ENCODE measurements at regions not wholly inside any gene's neighbourhood (a gene's known extent, or its start where the extent isn't known, plus 50 kb on each side); places are given as distances from the start of the nearest gene placed in this dataset.

DNA sequence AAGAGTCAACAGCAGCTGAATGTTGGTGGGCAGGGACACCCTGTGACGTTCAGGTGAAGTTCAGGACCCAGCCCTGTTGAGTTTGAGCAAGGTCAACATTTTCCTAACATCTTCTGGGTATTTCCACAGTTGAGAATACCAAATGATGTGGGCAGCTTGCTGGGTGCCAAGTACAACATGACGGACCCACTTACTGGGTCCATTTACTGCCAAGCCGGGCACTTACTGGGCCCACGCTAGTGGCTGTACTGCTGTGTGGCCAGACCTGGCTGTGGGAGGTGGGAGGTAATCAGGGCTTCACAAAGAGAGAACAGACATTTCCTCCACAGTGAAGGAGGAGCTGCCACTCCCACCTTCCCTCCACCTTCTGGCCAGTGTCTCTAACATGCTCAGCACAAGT lies 99.2 kb downstream of the PSMG1 start:
- TF ChIP-seq, protein P1, sequence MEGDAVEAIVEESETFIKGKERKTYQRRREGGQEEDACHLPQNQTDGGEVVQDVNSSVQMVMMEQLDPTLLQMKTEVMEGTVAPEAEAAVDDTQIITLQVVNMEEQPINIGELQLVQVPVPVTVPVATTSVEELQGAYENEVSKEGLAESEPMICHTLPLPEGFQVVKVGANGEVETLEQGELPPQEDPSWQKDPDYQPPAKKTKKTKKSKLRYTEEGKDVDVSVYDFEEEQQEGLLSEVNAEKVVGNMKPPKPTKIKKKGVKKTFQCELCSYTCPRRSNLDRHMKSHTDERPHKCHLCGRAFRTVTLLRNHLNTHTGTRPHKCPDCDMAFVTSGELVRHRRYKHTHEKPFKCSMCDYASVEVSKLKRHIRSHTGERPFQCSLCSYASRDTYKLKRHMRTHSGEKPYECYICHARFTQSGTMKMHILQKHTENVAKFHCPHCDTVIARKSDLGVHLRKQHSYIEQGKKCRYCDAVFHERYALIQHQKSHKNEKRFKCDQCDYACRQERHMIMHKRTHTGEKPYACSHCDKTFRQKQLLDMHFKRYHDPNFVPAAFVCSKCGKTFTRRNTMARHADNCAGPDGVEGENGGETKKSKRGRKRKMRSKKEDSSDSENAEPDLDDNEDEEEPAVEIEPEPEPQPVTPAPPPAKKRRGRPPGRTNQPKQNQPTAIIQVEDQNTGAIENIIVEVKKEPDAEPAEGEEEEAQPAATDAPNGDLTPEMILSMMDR (IDR thresholded peaks at IDR 0.05; ENCODE audit: control insufficient read depth, extremely low read depth, insufficient read depth): no peak
- no peak for DNase-seq (ENCODE audit: low read depth)
- no peak overlapping the region for H3K4me3 ChIP-seq (ENCODE audit: low read depth, low read length)

GRCh38 chr21:39083377-39084008 lies 99.8 kb downstream of the PSMG1 start:
- no peak overlapping the region for H3K4me3 ChIP-seq (ENCODE audit: low read depth, low read length)
- TF ChIP-seq, protein P1 (IDR thresholded peaks at IDR 0.05; ENCODE audit: control insufficient read depth, extremely low read depth, insufficient read depth): no peak
- no peak for DNase-seq (ENCODE audit: low read depth)

GRCh38 chr21:39082656-39083376 lies 100.4 kb downstream of the PSMG1 start:
- peak; percentile 40 for DNase-seq (ENCODE audit: low read depth)
- peak overlapping the region; percentile 40 for H3K4me3 ChIP-seq (ENCODE audit: low read depth, low read length)
- TF ChIP-seq, protein P1 (IDR thresholded peaks at IDR 0.05; ENCODE audit: control insufficient read depth, extremely low read depth, insufficient read depth): peak; percentile 26

DNA sequence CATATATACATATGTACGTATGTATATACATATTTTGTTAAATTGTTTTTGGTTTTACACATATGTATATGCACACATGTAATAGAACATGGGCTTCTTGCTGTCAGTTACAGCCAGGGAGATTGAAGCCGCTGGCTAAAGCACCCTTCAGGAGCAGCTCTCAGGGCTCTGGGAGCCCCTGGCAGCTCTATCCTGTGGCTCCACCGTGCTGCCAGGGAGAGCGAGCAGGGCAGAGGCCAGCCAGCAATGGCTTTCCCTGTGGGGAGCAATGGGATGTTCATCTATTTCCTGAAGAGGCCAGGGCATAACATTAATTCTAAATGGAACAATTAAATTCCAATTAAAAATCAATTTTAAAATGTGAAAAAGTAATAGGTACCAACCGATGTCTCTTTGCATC lies 102.9 kb downstream of the PSMG1 start:
- no peak for DNase-seq (ENCODE audit: low read depth)
- TF ChIP-seq, protein P1 (IDR thresholded peaks at IDR 0.05; ENCODE audit: control insufficient read depth, extremely low read depth, insufficient read depth): no peak
- H3K4me3 ChIP-seq (ENCODE audit: low read depth, low read length): no peak overlapping the region

GRCh38 chr21:39079617-39080016 lies 103.6 kb downstream of the PSMG1 start:
- no peak overlapping the region for H3K4me3 ChIP-seq (ENCODE audit: low read depth, low read length)
- DNase-seq (ENCODE audit: low read depth): no peak
- TF ChIP-seq, protein P1 (IDR thresholded peaks at IDR 0.05; ENCODE audit: control insufficient read depth, extremely low read depth, insufficient read depth): no peak

- TF ChIP-seq, protein P1 (IDR thresholded peaks at IDR 0.05; ENCODE audit: control insufficient read depth, extremely low read depth, insufficient read depth): no peak
- no peak for DNase-seq (ENCODE audit: low read depth)
- H3K4me3 ChIP-seq (ENCODE audit: low read depth, low read length): no peak overlapping the region
Measured at GRCh38 chr21:39078322-39079065, 104.8 kb downstream of the PSMG1 start.
